ENCODE measurements at regions not wholly inside any gene's neighbourhood (a gene's known extent, or its start where the extent isn't known, plus 50 kb on each side); places are given as distances from the start of the nearest gene placed in this dataset.

DNA sequence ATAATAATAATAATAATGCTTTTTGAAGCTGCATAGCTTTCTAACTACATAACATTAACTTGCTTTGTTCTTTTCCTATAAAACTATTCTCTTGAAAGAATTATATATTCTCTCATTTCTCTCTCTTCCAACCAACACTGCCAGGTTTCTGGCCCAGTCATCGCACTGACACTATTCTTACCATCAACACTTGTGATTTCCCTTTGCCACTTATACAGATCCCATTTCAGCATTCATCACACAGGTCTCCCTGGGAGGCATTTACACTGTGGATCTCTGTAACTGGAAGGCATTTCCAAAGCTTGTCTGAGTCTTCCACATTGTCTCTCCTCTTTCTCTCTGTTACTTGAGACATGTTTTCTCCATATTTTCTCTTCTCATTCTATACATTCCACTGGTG lies 777.8 kb upstream of the ACO1 start:
- Mint-ChIP-seq H3K36me3 (no peaks in the 10 kb centered on the region), H3K4me1 (peaks cover 0 to 1% (median 0%) of the 10 kb centered on the region in 3 donors), H3K27me3 (peaks cover 2% of the 10 kb centered on the region)

DNA sequence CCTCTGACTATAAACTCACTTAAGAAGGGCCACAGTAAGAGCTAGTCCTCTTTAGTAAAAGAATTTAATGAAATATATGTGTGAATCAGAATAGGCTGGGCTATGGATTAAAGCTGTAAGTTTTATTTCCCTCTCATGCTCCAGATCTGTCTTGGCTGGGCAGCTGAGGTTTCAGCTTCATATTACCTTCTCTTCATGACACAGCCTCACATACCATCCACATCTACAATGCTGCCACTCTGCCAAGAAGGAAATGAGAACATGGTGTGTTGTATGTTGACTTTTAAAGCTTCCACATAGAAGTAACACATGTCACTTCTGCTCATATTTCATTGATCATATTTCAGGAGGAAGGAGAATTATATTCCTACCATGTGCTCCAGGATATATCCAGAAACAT lies 776.0 kb upstream of the ACO1 start:
- H3K4me3 Mint-ChIP-seq: no peak overlapping the region

More for the DNA sequence above, 777.8 kb upstream of the ACO1 start:
- Mint-ChIP-seq H3K4me3 (no peak overlapping the region), H3K27ac (no peak overlapping the region), H3K9me3 (no peaks in the 10 kb centered on the region)

DNA sequence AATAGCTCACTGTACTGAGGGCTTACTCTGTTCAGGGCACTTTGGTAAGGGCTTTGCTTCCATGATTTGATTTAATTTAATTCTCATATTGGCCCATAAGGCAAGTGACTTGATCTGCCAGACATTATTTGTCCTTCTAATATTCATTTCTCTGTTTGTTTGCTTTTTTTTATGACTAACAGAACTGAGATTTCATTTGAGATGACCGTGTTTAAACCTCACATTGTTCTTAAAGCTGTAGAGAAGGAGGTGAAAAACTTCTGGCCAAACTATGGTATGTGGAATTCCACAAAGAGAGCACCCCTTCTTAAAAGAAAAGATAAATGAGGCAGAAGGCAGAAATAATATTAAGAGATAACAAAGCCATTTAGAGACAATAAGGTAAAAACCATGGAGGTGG lies 775.6 kb upstream of the ACO1 start:
- H3K9me3 Mint-ChIP-seq: no peaks in the 10 kb centered on the region
- no peak overlapping the region for H3K4me3 Mint-ChIP-seq
- no peak overlapping the region for H3K27ac Mint-ChIP-seq
- no peaks in the 10 kb centered on the region for H3K36me3 Mint-ChIP-seq
- peaks cover 2% of the 10 kb centered on the region for H3K27me3 Mint-ChIP-seq
- peaks cover 0 to 1% (median 0%) of the 10 kb centered on the region in 3 donors for H3K4me1 Mint-ChIP-seq

More for the DNA sequence above, 776.0 kb upstream of the ACO1 start:
- no peak overlapping the region for H3K27ac Mint-ChIP-seq
- peaks cover 2% of the 10 kb centered on the region for H3K27me3 Mint-ChIP-seq
- H3K4me1 Mint-ChIP-seq: peaks cover 0 to 1% (median 0%) of the 10 kb centered on the region in 3 donors
- H3K36me3 Mint-ChIP-seq: no peaks in the 10 kb centered on the region
- H3K9me3 Mint-ChIP-seq: no peaks in the 10 kb centered on the region

DNA sequence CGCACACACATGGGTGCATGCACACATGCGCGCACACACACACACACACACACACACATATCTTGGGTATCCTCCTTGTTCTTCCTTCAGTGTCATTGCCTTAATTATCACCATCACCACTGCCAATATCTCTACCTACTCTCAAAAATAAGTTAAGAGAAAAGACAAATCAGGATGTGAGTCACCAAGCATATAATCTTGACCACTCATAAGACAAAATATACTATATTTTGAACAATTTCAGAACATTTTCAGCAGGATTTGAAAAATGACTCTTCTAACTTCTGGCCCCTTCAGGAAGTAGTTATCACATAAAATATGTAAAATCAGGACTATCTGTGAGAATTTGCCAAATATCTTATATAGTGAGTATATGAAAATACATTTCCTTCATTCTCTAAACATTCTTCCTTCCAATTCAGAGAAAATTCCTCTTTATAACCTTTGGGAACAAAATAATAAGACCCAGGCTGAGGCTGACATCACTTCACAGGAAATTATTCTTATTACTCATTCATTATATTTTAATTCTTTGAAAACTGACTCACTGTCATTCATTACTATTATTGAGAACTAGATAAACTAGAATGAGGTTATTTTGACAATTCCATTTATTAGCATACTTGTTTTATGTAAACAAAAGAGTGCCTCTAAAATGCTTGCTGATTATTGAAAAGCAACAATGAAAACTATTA lies 772.0 kb upstream of the ACO1 start:
- H3K27me3 Mint-ChIP-seq: no peaks in the 10 kb centered on the region
- no peaks in the 10 kb centered on the region for H3K4me1 Mint-ChIP-seq
- no peaks in the 10 kb centered on the region for H3K36me3 Mint-ChIP-seq
- H3K4me3 Mint-ChIP-seq: no peak overlapping the region
- no peaks in the 10 kb centered on the region for H3K9me3 Mint-ChIP-seq
- H3K27ac Mint-ChIP-seq: no peak overlapping the region

DNA sequence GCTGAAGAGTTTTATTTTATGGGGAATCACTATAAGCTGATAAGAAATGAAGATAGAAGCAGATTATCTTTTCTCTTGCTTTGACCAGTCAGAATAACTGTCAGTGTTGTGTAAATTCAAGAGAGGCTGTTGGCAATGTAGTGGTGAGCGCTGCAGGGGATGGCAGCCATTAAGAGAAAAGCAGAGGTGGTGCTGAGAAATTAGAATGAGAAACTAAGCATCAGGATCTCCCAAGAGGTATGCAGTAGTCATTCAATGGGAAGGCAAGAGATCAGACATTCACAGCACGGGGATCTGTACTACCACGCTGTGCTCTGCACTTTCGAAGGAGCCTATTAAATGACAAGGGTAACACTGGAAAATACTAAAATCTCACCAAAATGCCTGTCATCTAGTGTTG lies 768.5 kb upstream of the ACO1 start:
- no peak overlapping the region for H3K27ac Mint-ChIP-seq
- H3K36me3 Mint-ChIP-seq: no peaks in the 10 kb centered on the region
- H3K9me3 Mint-ChIP-seq: no peaks in the 10 kb centered on the region
- H3K27me3 Mint-ChIP-seq: no peaks in the 10 kb centered on the region
- H3K4me1 Mint-ChIP-seq: no peaks in the 10 kb centered on the region
- no peak overlapping the region for H3K4me3 Mint-ChIP-seq

DNA sequence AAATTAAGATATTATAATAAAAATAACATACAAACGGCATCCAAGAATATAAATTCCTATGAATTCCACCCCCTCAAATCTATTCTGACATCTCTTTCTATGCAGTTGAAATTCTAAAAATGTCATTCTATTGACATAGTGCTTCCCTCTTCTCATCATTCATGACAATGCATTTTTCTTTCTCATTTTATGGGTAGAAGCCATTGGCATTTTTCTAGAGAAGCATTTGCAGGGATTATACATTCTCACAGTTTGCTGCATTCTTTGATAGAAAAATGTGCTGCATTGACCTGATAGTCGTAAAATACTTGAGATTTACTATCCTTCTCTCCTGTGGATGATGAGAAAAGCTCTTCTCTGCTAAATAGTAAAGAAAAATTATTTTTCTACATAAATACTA lies 760.9 kb upstream of the ACO1 start:
- Mint-ChIP-seq H3K27me3 (no peaks in the 10 kb centered on the region), H3K36me3 (no peaks in the 10 kb centered on the region), H3K4me1 (peaks cover 0 to 1% (median 0%) of the 10 kb centered on the region in 3 donors), H3K27ac (no peak overlapping the region), H3K9me3 (peaks cover 0 to 3% (median 0%) of the 10 kb centered on the region in 3 donors), H3K4me3 (no peak overlapping the region)

DNA sequence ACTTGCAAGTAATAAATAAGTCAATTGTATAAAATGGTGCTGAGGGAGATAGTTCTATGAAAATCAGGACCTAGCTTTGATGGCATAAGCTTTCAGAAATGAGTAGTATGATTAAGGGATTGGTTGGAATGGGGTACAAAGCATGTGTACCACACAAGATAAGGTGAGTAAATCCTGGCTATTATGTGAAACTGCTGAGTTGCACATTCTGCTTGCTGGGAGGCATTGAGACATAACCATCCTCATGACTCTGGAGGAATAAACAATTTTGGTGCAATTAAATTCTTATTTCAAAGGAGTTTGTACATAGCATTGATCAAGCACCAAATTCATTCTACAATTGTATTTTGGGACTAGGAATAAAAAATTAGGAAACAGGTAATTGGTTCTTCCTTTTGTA lies 755.2 kb upstream of the ACO1 start:
- no peaks in the 10 kb centered on the region for H3K36me3 Mint-ChIP-seq
- no peak overlapping the region for H3K4me3 Mint-ChIP-seq
- H3K27ac Mint-ChIP-seq: no peak overlapping the region
- H3K4me1 Mint-ChIP-seq: peaks cover 0 to 1% (median 0%) of the 10 kb centered on the region in 3 donors
- H3K9me3 Mint-ChIP-seq: no peaks in the 10 kb centered on the region
- H3K27me3 Mint-ChIP-seq: no peaks in the 10 kb centered on the region

DNA sequence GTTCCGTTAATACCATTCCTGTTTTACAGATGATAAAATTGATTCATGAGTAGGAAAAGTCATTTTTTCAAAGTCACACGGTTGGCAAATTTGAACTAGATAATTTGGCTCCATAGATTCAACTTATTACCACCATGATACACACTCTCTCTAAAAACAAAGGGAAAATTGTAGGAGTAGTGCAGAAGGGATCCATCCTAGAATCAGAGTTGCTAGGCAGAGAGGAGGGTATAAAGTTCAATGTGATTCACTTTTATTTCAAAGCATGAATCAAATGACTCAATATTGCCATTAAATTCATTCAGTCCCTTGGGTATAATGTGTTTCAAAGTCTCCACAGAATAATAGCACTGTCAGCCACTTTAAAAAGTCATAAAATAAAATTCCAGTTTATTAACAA lies 747.2 kb upstream of the ACO1 start:
- Mint-ChIP-seq H3K27ac (no peak overlapping the region), H3K4me1 (peaks cover 0 to 1% (median 0%) of the 10 kb centered on the region in 3 donors), H3K36me3 (no peaks in the 10 kb centered on the region), H3K27me3 (no peaks in the 10 kb centered on the region), H3K9me3 (no peaks in the 10 kb centered on the region), H3K4me3 (no peak overlapping the region)

DNA sequence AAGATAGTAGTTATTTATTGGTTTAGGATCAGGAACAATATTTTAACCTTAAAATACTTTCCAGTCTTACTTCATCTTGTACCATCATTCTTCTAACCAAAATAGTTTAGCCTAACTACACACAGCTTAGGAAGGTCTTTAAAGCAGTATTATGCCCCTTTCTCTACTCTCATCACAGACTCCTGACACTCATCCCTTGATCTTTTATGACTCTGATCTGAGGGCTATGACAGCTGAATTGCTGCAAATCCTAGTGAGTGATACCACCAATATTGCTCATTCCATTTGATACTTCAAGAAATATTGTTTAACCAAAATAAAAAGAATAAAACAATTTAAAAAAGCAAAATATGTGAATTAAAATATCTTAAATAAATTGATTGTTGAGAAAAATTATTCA lies 746.6 kb upstream of the ACO1 start:
- Mint-ChIP-seq H3K4me1 (peaks cover 0 to 1% (median 0%) of the 10 kb centered on the region in 3 donors), H3K36me3 (no peaks in the 10 kb centered on the region), H3K4me3 (no peak overlapping the region), H3K27ac (no peak overlapping the region), H3K27me3 (no peaks in the 10 kb centered on the region), H3K9me3 (no peaks in the 10 kb centered on the region)

DNA sequence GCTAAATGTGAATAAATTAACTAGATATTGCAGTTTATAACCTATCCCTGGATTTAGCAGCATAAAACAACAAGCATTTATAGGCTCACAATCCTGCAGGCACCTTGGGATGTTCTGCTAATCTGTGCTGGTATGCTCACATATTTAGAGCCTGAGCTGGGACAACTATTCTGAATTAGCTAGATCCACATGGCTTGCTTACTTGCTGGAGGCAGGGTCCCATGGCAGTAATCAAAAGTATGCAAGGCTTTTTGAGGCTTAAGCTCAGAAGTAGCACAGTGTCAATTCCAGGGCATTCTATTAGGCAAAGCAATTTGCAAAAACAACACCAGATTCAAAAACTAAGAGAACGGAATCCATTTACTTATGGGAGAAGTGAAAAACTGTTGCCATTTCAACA lies 745.0 kb upstream of the ACO1 start:
- Mint-ChIP-seq H3K9me3 (no peaks in the 10 kb centered on the region), H3K4me3 (no peak overlapping the region), H3K36me3 (no peaks in the 10 kb centered on the region), H3K27me3 (no peaks in the 10 kb centered on the region), H3K4me1 (peaks cover 0 to 1% (median 0%) of the 10 kb centered on the region in 3 donors), H3K27ac (no peak overlapping the region)

DNA sequence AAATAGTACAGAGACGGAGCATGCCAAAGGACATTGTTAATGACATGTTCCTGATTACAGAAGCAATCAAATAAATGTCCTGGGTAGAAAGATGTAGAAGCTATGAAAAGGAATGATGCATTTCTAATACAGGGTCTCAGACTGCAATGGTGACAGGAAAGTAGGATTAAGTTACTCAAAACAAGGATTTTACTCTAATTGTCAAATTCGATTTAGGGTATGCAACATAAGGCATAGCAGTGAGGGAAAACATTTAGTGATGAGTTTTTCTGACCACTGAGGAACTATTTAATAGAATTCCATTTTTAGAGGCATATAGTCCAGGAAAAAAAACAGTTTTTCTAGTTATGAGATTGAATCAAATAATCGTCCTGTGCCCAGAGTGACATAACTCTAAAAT lies 715.1 kb upstream of the ACO1 start:
- Mint-ChIP-seq H3K4me3 (no peak overlapping the region), H3K27ac (no peak overlapping the region), H3K27me3 (no peaks in the 10 kb centered on the region), H3K9me3 (no peaks in the 10 kb centered on the region), H3K4me1 (no peaks in the 10 kb centered on the region), H3K36me3 (no peaks in the 10 kb centered on the region)

DNA sequence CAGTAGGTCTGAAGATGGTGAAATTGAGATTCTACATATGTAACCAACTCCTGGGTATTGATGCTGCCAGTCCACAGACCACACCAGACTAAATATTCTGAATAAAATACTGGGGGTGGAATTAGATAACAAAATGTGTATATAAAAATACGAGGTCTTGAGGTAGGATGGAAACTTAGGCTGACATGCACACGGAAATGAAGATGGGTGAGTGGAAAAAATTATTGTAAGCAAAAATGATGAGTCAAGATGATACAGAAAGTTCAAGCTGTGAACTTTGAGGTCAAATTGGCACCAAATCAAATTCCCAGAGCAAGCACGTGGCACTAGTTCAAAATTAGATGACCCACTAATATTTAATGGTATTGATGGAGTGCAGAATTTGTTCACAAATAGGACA lies 713.4 kb upstream of the ACO1 start:
- Mint-ChIP-seq H3K27me3 (peaks cover 2% of the 10 kb centered on the region), H3K9me3 (no peaks in the 10 kb centered on the region), H3K36me3 (no peaks in the 10 kb centered on the region), H3K4me3 (no peak overlapping the region), H3K27ac (no peak overlapping the region), H3K4me1 (no peaks in the 10 kb centered on the region)

DNA sequence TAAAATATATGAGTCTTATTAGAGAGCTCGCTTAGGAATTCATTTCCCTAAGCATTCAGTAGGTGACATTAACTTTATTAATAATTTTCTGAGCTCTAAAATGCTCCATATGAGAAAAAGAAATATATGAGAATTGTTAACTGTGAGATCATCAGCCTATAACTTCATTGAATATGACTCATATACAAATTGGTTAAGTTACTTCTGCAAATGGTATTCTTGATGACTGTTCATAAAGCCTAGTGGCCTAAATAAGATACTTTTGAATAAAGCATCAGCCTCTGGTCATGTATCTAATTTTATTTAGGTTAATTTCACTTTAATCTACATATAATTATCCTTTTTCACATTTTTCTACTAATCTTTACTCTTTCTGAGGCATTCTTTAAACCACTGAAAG lies 710.2 kb upstream of the ACO1 start:
- H3K27ac Mint-ChIP-seq: no peak overlapping the region
- no peaks in the 10 kb centered on the region for H3K36me3 Mint-ChIP-seq
- H3K4me1 Mint-ChIP-seq: no peaks in the 10 kb centered on the region
- H3K27me3 Mint-ChIP-seq: peaks cover 2% of the 10 kb centered on the region
- H3K9me3 Mint-ChIP-seq: peaks cover 0 to 1% (median 0%) of the 10 kb centered on the region in 3 donors
- H3K4me3 Mint-ChIP-seq: no peak overlapping the region

DNA sequence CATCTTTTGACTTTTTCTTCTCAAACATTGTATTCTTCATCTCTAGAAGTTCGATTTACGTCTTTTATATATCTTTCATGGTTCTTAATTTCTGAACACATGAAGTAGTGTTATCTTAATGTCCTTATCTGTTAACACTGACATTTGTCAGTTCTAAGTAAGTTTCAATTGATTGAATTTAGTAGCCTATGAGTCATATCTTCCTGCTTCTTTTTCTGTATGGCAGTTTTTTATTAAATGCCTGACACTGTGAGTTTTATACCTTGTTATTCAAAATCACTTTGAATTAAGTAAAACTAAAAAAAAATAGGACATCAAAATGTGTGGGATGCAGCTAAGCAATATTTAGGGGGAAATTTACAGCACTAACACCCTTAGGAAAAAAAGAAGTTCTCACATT lies 707.0 kb upstream of the ACO1 start:
- H3K4me1 Mint-ChIP-seq: no peaks in the 10 kb centered on the region
- no peaks in the 10 kb centered on the region for H3K36me3 Mint-ChIP-seq
- H3K4me3 Mint-ChIP-seq: no peak overlapping the region
- H3K27me3 Mint-ChIP-seq: peaks cover 2% of the 10 kb centered on the region
- H3K27ac Mint-ChIP-seq: no peak overlapping the region
- H3K9me3 Mint-ChIP-seq: peaks cover 0 to 1% (median 0%) of the 10 kb centered on the region in 3 donors

DNA sequence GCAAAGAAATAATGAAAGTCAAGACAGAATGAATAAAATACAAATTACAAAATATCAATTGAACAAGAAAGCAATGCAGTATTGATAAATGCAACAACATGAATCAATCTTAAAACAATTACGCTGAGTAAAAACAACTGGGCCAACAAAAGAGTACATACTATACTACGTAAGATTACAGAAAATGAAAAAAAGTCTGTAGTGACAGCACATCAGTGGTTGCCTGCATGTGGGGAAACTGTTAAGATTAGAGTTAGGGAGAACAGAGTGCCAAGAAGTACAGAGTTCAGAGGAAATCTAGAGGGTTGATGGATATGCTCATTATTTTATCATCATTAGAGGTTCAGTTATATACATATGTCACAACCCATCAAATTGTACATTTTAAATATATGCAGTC lies 706.6 kb upstream of the ACO1 start:
- Mint-ChIP-seq H3K27me3 (peaks cover 2% of the 10 kb centered on the region), H3K4me3 (no peak overlapping the region), H3K4me1 (no peaks in the 10 kb centered on the region), H3K27ac (no peak overlapping the region), H3K36me3 (no peaks in the 10 kb centered on the region), H3K9me3 (peaks cover 0 to 1% (median 0%) of the 10 kb centered on the region in 3 donors)

DNA sequence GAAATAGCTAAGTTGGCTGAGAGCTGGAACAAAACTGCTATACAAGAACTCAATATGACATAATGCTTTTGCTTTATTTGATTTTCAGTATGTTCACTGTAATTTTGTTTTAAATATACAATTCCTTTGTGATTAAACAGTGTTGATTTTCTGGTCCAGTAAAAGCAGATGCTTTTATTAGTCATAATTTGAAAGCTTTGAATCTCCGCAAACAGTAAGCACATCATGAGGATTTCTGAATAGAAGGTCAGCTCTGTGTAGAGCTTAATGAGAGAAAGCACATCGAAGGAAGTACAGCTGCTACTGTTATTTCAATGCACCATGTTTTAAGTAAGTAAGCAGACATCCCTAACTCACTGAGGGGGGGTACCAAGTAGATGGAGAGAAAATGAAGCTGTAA lies 701.3 kb upstream of the ACO1 start:
- no peak overlapping the region for H3K27ac Mint-ChIP-seq
- no peaks in the 10 kb centered on the region for H3K27me3 Mint-ChIP-seq
- H3K4me1 Mint-ChIP-seq: no peaks in the 10 kb centered on the region
- no peaks in the 10 kb centered on the region for H3K36me3 Mint-ChIP-seq
- no peaks in the 10 kb centered on the region for H3K9me3 Mint-ChIP-seq
- no peak overlapping the region for H3K4me3 Mint-ChIP-seq

Data from IgD-negative memory B cell (primary cell).